H1 (cell line): ENCODE measurements at regions not wholly inside any gene's neighbourhood (a gene's known extent, or its start where the extent isn't known, plus 50 kb on each side); places are given as distances from the start of the nearest gene placed in this dataset.

Experiments
- CTCF ChIA-PET: fragments of 300-600 bp; sonication (Branson Sonifier 250); formaldehyde crosslinking; loops from one replicate; lab custom pipeline; 2021; ENCODE audit not compliant: partially characterized antibody; lab: Charles Lee
- POLR2A ChIA-PET: fragments of 300-600 bp; sonication (Branson Sonifier 250); formaldehyde crosslinking; loops from one replicate; lab custom pipeline; 2021; ENCODE audit warnings: inconsistent platforms; ENCODE audit not compliant: partially characterized antibody; lab: Charles Lee
- DNase-seq, 2 experiments: peaks; one replicate each; pipeline versions ENCODE4 v3.0.0 to v3.0.0-alpha.2; 2010 to 2022; ENCODE audit warnings: low spot score in 2 of 2, low read depth in 1 of 2, mixed read lengths in 1 of 2
- FAIRE-seq: peaks from 2 replicates; lab custom pipeline; 2011; peaks lifted over from hg19 to GRCh38; lab: Jason Lieb, UNC
- H2AFZ ChIP-seq: 2 replicates; pipeline ENCODE4 v1.8.1; 2012; ENCODE audit warnings: low read length, inconsistent platforms
- H2AK5ac ChIP-seq: 2 replicates; pipeline ENCODE4 v1.6.1; 2013; ENCODE audit warnings: low read depth, low read length
- H2BK120ac ChIP-seq: replicated peaks from 2 replicates; pipeline ENCODE3; 2013; ENCODE audit warnings: low read depth, low read length, inconsistent platforms
- H2BK12ac ChIP-seq: 2 replicates; pipeline ENCODE4 v1.6.1; 2013; ENCODE audit warnings: low read depth, low read length
- H2BK15ac ChIP-seq: 2 replicates; pipeline ENCODE4 v1.6.1; 2013; ENCODE audit warnings: low read length
- H2BK20ac ChIP-seq: 2 replicates; pipeline ENCODE4 v1.6.1; 2013; ENCODE audit warnings: low read length
- H2BK5ac ChIP-seq: 2 replicates; pipeline ENCODE4 v1.6.1; 2013; ENCODE audit warnings: low read depth, low read length
- H3K14ac ChIP-seq: 2 replicates; pipeline ENCODE4 v1.6.1; 2013; ENCODE audit warnings: inconsistent platforms; ENCODE audit not compliant: insufficient read length
- H3K18ac ChIP-seq: 2 replicates; pipeline ENCODE4 v1.6.1; 2013; ENCODE audit warnings: low read length; ENCODE audit errors: extremely low read depth
- H3K23ac ChIP-seq: 2 replicates; pipeline ENCODE4 v1.6.1; 2013; ENCODE audit warnings: inconsistent platforms; ENCODE audit not compliant: insufficient read length
- H3K23me2 ChIP-seq: 2 replicates; pipeline ENCODE4 v1.6.1; 2013; ENCODE audit warnings: low read depth, low read length
- H3K27ac ChIP-seq: 2 replicates; pipeline ENCODE4 v1.6.1; 2011; ENCODE audit warnings: low read depth, low read length, inconsistent platforms
- H3K27me3 ChIP-seq, 4 experiments: replicated peaks in 1 of 4; 1 replicate in 1 of 4; 2 replicates in 3 of 4; pipeline versions ENCODE4 v1.6.1 to v1.8.1; 2011 to 2013; ENCODE audit warnings: low read length in 3 of 4, mild to moderate bottlenecking in 3 of 4, inconsistent platforms in 2 of 4, mixed read lengths in 2 of 4, moderate library complexity in 1 of 4; ENCODE audit not compliant: control insufficient read depth in 3 of 4, insufficient read depth in 3 of 4; ENCODE audit errors: extremely low read depth in 1 of 4
- H3K36me3 ChIP-seq, 4 experiments: 2 replicates each; pipeline versions ENCODE4 v1.6.1 to v1.8.1; 2011 to 2013; ENCODE audit warnings: mild to moderate bottlenecking in 4 of 4, low read length in 3 of 4, moderate library complexity in 2 of 4, control low read depth in 1 of 4, inconsistent platforms in 1 of 4; ENCODE audit not compliant: insufficient read depth in 4 of 4, control insufficient read depth in 2 of 4
- H3K4ac ChIP-seq: replicated peaks from 2 replicates; pipeline ENCODE3; 2013; ENCODE audit warnings: low read length, low read depth, mixed read lengths, inconsistent platforms; ENCODE audit not compliant: insufficient read length
- H3K4me1 ChIP-seq, 4 experiments: replicated peaks in 1 of 4; 1 replicate in 1 of 4; 2 replicates in 3 of 4; pipeline versions ENCODE4 v1.6.1 to v1.8.1; 2011 to 2013; ENCODE audit warnings: low read length in 3 of 4, inconsistent platforms in 2 of 4, mixed read lengths in 1 of 4; ENCODE audit not compliant: insufficient read depth in 4 of 4, control insufficient read depth in 3 of 4
- H3K4me2 ChIP-seq, 2 experiments: 2 replicates each; pipeline versions ENCODE4 v1.6.1 to v1.8.1; 2011 to 2013; ENCODE audit warnings: low read depth in 2 of 2, low read length in 2 of 2, control low read depth in 1 of 2, inconsistent platforms in 1 of 2, mild to moderate bottlenecking in 1 of 2; ENCODE audit not compliant: insufficient read depth in 1 of 2
- H3K4me3 ChIP-seq, 4 experiments: fragments of 200-600, 300-600 bp in 1 of 4; sonication (generic), shearing (Covaris generic), sonication (Bioruptor Twin) in 1 of 4; 2 replicates each; pipeline versions ENCODE4 v1.5.1 to v1.8.1; 2011 to 2016; ENCODE audit warnings: low read length in 4 of 4, low read depth in 3 of 4, control low read depth in 2 of 4, inconsistent platforms in 2 of 4, mild to moderate bottlenecking in 2 of 4, mixed read lengths in 1 of 4, moderate library complexity in 1 of 4; ENCODE audit not compliant: insufficient read depth in 2 of 4; ENCODE audit errors: extremely low read depth in 1 of 4
- H3K56ac ChIP-seq: replicated peaks from 2 replicates; pipeline ENCODE3; 2013; ENCODE audit warnings: low read depth, mild to moderate bottlenecking, mixed read lengths, low read length, inconsistent platforms; ENCODE audit not compliant: insufficient read length
- H3K79me1 ChIP-seq: 2 replicates; pipeline ENCODE4 v1.6.1; 2013; ENCODE audit warnings: low read depth, low read length, control low read depth
- H3K79me2 ChIP-seq, 2 experiments: 2 replicates each; pipeline versions ENCODE4 v1.6.1 to v1.8.1; 2012 to 2013; ENCODE audit warnings: low read length in 2 of 2, mild to moderate bottlenecking in 2 of 2, inconsistent platforms in 1 of 2; ENCODE audit not compliant: insufficient read depth in 2 of 2, control insufficient read depth in 1 of 2
- H3K9ac ChIP-seq, 4 experiments: replicated peaks in 1 of 4; 1 replicate in 1 of 4; 2 replicates in 3 of 4; pipeline versions ENCODE4 v1.6.1 to v1.8.1; 2011 to 2013; ENCODE audit warnings: low read depth in 3 of 4, low read length in 3 of 4, control low read depth in 2 of 4, mild to moderate bottlenecking in 2 of 4, moderate library complexity in 2 of 4, inconsistent platforms in 1 of 4; ENCODE audit errors: extremely low read depth in 1 of 4
- H3K9me3 ChIP-seq, 2 experiments: 2 replicates each; pipeline versions ENCODE4 v1.6.1 to v1.8.1; 2012 to 2013; ENCODE audit warnings: mild to moderate bottlenecking in 2 of 2, moderate library complexity in 2 of 2, control low read depth in 1 of 2, inconsistent platforms in 1 of 2, low read depth in 1 of 2, low read length in 1 of 2, mixed read lengths in 1 of 2; ENCODE audit not compliant: insufficient read depth in 2 of 2
- H4K20me1 ChIP-seq, 2 experiments: replicated peaks in 1 of 2; 2 replicates each; pipeline versions ENCODE3 to v1.8.1; 2011 to 2013; ENCODE audit warnings: inconsistent platforms in 2 of 2, low read length in 2 of 2, mild to moderate bottlenecking in 1 of 2; ENCODE audit not compliant: insufficient read depth in 2 of 2, control insufficient read depth in 1 of 2
- H4K5ac ChIP-seq: 2 replicates; pipeline ENCODE4 v1.6.1; 2013; ENCODE audit warnings: low read length, low read depth, mixed read lengths, inconsistent platforms; ENCODE audit not compliant: insufficient read length
- H4K8ac ChIP-seq: 2 replicates; pipeline ENCODE4 v1.8.0; 2013; ENCODE audit warnings: mild to moderate bottlenecking, moderate library complexity, low read length, inconsistent platforms; ENCODE audit not compliant: insufficient read depth; ENCODE audit errors: extremely low read depth
- H4K91ac ChIP-seq: replicated peaks from 2 replicates; pipeline ENCODE3; 2013; ENCODE audit warnings: low read length, mixed read lengths, inconsistent platforms; ENCODE audit not compliant: insufficient read length
- KDM1A ChIP-seq: fragments of 200-600, 300-600 bp; sonication (generic); IDR thresholded peaks from 2 replicates; pipeline ENCODE4 v1.7.1; 2016; ENCODE audit warnings: mild to moderate bottlenecking, low read length, borderline replicate concordance
- KDM5A ChIP-seq: fragments of 200-600 bp; IDR thresholded peaks from 2 replicates; pipeline ENCODE4 v1.7.1; 2012; ENCODE audit warnings: mild to moderate bottlenecking, low read length, inconsistent platforms, mixed read lengths
- PHF8 ChIP-seq: fragments of 200-600 bp; sonication (generic); conservative IDR thresholded peaks from 2 replicates; pipeline ENCODE4 v1.7.1; 2012; ENCODE audit warnings: low read depth, mild to moderate bottlenecking, inconsistent platforms, low read length, moderate library complexity
- RBBP5 ChIP-seq: IDR thresholded peaks from 2 replicates; pipeline ENCODE4 v1.7.1; 2012; ENCODE audit warnings: low read depth, mild to moderate bottlenecking, inconsistent platforms, low read length, moderate library complexity, borderline replicate concordance
- SIRT6 ChIP-seq: IDR thresholded peaks from one replicate; pipeline ENCODE4 v1.7.1; 2012; ENCODE audit warnings: low read length, inconsistent platforms
- YY1 ChIP-seq: IDR thresholded peaks from 2 replicates; pipeline ENCODE4 v1.6.1; 2011; ENCODE audit warnings: low read depth, mild to moderate bottlenecking, low read length
- WGBS, 2 experiments: shearing (Covaris generic) in 1 of 2; methylation state at CpG; one replicate each; pipeline versions ENCODE4 v1.1.6 to v1.1.7; 2013 to 2015; ENCODE audit warnings: low lambda C conversion rate in 2 of 2, mixed read lengths in 2 of 2, inconsistent platforms in 1 of 2, low coverage in 1 of 2, missing lambda C conversion rate in 1 of 2; ENCODE audit not compliant: insufficient replicate concordance in 2 of 2, insufficient coverage in 1 of 2, insufficient read length in 1 of 2; ENCODE audit errors: extremely low coverage in 1 of 2, missing lambda C conversion rate in 1 of 2; 5-methylcytosine and 5-hydroxymethylcytosine counted together

DNA sequence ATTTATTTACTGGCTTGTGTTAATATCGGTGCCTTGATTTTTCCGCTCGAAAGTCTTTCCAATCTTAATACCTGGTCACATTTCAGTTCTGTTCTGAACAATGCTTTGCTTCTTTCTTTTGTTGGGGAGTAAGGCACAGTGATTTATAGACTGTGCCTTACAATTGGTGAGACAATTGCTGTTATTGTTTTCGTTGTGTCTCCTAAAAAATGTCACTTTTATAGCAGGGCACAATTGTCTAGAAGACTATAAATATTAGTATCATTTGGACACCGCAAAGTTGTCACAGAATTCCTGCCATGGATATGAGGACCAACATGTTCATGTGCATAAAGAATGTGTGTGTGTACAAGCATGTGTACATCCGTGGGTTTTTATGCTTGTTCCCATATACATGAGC lies 231.9 kb downstream of the INSIG2 start:
- Histone ChIP-seq H4K8ac (no peak overlapping the region), H3K23me2 (no peaks in the 10 kb centered on the region), H3K36me3 (no peaks in the 10 kb centered on the region), H2BK15ac (no peak overlapping the region), H3K4me2 (peak overlapping the region; percentile 62 to 87), H3K4me3 (peak overlapping the region in 2 of 4 experiments; percentile 3 to 52; a peak in 4 of 8 replicates), H4K91ac (peak overlapping the region; percentile 95), H4K5ac (peak overlapping the region; percentile 87), H3K18ac (peak overlapping the region; percentile 82), H3K9me3 (no peaks in the 10 kb centered on the region), H2BK5ac (peak overlapping the region; percentile 92), H3K4me1 (peaks cover 7 to 33% (median 31%) of the 10 kb centered on the region in 4 experiments; a peak in 6 of 7 replicates), H3K27ac (peak overlapping the region; percentile 79), H2AK5ac (no peak overlapping the region), H2BK20ac (no peak overlapping the region), H3K79me2 (peaks cover 0 to 3% of the 10 kb centered on the region in 2 experiments; a peak in 1 of 4 replicates), H3K4ac (no peak overlapping the region), H2BK12ac (peak overlapping the region; percentile 3; the same call in 1 of the 2 replicates), H3K79me1 (no peaks in the 10 kb centered on the region), H4K20me1 (no peaks in the 10 kb centered on the region), H3K27me3 (no peaks in the 10 kb centered on the region), H3K23ac (no peak overlapping the region), H2BK120ac (peak overlapping the region; percentile 86), H3K14ac (peak overlapping the region; percentile 70), H3K9ac (0 out of 7 replicates have a peak overlapping the region, but pooled peaks of 1 of the 4 experiments have one; percentile 29), H3K56ac (no peak overlapping the region), H2AFZ (no peak overlapping the region)
- 75% methylated on average over 6 of the region's 6 CpGs; no CpG with 5 or more reads in 1 of the 2 experiments for WGBS, 2 experiments
- TF ChIP-seq KDM1A (no peak), KDM5A (no peak), YY1 (no peak), RBBP5 (no peak), PHF8 (no peak), SIRT6 (no peak)
- DNase-seq, result no peak
- POLR2A ChIA-PET, result interaction anchor here (1.2 to 1.8 kb wide), 2 partner anchors 11 to 24 kb away, joined by 5 to 6 read pairs; no protein-coding TSS in a partner anchor
- FAIRE-seq, result no peak
- CTCF ChIA-PET, result interaction anchor here (1.2 kb wide), 1 partner anchor 96 kb away, joined by 3 read pairs; no protein-coding TSS in a partner anchor
